SK-MEL-5 (cell line): ENCODE measurements at regions not wholly inside any gene's neighbourhood (a gene's known extent, or its start where the extent isn't known, plus 50 kb on each side); places are given as distances from the start of the nearest gene placed in this dataset.
"Not testable (repeated sequence)": the region's sequence is repeated elsewhere in the genome, so short reads cannot be mapped to it uniquely, and the experiment has no call there.

Source experiments
- DNase-seq: peaks from one replicate; pipeline ENCODE4 v3.0.0-alpha.2; 2016; ENCODE audit warnings: low read depth, low spot score
- in situ Hi-C: cut with HindIII; loops from 2 replicates; pipeline ENCODE4 v1.10.0; 2016; ENCODE audit warnings: low sequenced_read_pairs, high pct_unique_total_duplicates, low pct_unique_long_range_greater_than_20kb

DNA sequence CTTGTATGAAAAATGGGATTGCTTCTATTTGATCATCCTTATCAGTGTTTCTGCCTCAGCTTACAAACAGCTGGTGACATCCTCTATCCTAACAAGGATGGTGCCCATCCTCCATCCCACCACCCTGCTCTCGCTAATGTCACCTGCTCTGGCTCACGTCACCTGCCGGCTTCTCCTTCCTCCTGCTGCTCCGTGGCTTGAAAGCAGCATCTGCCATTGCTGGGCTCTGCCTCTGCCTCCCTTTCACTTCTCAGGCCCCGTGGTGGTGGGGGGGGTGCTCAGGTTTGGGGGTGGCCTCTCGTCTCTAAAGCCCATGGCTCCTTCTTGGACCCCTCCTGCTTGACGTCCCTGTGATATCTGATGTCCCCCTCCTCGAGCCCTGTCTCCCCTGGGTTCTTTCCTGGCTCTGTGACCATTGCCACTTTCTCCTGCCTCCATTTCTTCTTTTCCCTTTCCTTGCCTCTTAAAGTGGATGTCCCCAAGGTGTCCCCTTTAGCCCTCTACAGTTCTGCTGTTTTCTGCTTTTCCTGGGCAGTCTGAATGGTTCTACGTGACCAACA is 135.5 kb upstream of the ERRFI1 start:
- in situ Hi-C loops = no loop called here
- no peak for DNase-seq

DNA sequence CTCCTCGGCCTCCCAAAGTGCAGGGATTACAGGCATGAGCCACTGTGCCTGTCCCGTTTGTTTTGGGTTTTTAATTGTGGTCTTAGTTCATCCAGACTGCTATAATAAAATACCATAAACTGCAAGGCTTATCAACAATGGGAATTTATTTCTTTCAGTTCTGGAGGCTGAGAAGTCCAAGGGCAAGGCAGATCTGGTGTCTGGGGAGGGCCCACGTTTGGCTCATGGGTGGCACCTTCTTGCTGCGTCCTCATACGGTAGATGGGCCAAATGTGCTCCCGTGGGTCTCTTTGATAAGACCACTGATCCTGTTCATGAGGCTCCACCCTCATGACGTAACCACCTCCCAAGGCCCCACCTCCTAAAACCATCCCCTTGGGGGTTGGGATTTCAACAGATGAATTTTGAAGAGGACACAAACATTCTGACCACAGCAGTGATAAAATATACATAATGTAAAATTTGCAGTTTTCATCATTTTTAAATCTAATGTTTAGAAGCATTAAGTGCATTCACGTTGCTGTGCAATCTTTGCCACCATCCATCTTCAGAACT is 133.4 kb upstream of the ERRFI1 start:
- in situ Hi-C loops = no loop called here
- no peak for DNase-seq

DNA sequence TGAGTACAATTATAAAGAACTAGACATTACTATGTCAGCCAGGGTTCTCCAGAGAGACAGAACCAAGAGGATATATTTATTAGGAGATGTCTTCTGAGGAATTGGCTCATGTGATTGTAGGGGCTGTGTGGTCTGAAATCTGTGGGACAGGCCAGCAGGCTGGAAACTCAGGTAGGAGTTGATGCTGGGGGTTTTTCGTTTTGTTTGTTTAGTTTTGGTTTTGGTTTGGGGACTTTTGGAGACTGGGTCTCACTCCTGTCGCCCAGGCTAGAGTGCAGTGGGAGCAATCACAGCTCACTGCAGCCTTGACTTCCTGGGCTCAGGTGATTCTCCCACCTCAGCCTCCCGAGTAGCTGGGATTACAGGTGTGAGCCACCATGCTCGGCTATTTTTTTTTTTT is 132.9 kb upstream of the ERRFI1 start:
- in situ Hi-C loops = no loop called here
- DNase-seq = no peak

GRCh38 chr1:8157765-8158164 is 131.7 kb upstream of the ERRFI1 start:
- no peak for DNase-seq
- in situ Hi-C loops = no loop called here

DNA sequence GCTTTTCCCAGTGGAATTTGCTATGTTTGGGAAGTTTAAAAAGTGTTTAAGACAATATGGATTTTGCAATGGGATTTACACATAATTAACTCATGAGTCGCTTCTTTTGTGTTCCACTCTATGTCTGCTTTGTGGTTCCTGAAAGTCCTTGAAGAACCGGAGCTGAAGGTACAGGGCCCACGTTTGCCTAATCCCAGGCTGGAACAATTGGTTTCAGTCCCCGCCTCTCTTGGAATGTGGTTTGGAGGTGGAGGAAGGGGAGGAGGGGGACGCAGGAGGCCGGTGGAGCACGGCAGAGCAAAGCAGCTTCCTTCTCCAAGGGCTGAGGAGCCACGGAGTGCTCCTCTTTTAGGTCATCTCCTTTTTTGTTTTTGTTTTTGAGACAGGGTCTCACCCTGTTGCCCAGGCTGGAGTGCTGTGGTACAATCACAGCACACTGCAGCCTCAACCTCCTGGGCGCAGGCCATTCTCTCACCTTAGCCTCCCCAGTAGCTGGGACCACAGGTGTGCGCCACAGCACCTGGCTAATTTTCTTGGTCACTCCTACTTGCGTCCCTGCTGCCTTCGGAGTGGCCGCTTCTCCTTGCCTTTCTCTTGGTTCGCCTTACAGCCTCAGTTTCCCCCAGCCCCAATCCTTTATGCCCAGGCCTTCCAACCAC is 129.5 kb upstream of the ERRFI1 start:
- DNase-seq = no peak
- in situ Hi-C loops = no loop called here

DNA sequence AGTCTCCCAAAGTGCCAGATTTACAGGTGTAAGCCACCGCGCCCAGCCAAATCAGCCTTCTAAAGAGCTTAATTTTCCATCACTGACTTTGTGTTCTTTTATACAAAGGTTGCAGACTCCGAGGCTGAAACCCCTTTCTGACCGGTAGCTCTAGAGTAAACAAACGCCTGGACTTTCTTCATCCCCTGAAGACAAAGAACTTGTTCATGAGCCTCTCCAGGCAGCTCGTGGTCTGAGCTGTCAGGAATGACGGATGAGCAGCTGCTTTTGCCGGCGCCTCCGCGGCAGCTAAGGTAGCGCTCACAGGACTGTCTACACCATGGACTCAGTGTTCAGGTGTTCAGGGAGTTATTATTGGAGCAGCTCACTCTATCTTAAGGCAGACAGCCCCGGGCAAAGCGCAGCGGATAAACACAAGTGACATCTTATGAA is 128.5 kb upstream of the ERRFI1 start:
- DNase-seq = peak; percentile 94
- in situ Hi-C loops = no loop called here

DNA sequence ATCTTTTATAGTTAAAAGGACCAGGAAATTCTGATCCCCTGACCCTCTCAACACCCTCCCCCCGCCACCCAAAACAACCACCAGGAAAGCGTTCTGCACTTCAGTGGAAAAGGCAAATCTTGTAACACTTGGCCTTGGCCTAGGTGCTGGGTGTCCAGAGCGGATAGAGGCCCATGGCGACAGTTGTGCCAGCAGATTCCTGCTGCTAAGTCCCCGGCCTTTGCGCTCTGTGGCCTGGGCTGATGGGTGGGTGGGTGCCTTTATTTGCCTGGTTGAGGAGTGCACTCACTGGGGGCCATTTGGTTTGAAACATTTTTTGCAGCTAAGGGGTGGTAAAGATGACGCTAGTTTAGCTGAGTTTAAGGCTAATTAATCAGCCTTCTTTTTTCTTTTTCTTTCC is 127.9 kb upstream of the ERRFI1 start:
- in situ Hi-C loops = no loop called here
- no peak for DNase-seq

DNA sequence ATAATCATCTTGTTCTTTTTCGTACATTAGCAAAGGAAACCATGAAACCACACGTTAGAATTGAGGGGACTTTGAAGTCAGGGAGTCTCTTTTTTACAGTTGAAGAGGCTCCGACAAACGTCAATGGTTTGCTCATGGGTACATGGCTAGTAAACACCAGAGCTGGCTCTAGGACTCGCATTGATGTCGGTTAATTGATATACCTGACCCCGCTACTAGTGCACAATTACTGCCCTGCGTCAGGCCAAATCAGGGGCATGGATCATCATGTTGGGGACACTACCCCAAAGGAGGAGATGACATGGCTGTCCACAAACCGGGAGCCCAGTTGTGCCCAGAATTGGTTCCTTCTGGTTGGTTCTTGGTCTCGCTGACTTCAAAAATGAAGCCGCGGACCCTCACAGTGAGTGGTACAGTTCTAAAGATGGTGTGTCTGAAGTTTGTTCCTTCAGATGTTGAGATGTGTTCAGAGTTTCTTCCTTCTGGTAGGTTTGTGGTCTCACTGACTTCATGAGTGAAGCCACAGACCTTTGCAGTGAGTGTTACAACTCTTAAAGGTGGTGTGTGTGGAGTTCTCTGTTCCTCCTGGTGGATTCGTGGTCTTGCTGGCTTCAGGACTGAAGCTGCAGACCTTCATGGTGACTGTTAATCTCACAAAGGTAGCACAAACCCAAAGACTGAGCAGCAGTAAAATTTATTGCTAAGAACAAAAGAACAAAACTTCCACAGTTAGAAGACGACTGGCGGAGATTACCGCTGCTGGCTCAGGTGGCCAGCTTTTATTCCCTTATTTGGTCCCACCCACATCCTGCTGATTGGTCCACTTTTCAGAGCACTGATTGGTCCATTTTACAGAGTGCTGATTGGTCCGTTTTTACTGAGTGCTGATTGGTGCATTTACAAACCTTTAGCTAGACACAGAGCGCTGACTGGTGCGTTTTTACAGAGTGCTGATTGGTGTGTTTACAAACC is 126.9 kb upstream of the ERRFI1 start:
- no peak for DNase-seq
- in situ Hi-C loops = no loop called here

DNA sequence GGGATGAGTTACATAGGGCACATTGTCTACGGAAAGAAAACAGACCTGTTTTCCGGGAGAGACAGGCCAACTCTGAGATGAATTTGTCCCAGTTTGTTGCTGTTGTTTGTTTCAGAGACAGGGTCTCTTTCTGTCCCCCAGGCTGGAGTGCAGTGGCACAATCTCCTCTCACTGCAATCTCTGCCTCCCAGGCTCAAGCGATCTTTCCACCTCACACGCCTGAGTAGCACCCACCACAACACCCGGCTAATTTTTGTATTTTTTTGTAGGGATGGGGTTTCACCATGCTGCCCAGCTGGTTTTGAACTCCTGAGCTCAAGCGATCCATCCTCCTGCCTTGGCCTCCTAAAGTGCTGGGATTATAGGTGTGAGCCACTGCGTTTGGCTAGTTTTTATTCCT is 125.5 kb upstream of the ERRFI1 start:
- DNase-seq = no peak
- in situ Hi-C loops = no loop called here

- in situ Hi-C loops, DNase-seq: not testable (repeated sequence)
Observed at GRCh38 chr1:8149756-8150155, 123.6 kb upstream of the ERRFI1 start.

DNA sequence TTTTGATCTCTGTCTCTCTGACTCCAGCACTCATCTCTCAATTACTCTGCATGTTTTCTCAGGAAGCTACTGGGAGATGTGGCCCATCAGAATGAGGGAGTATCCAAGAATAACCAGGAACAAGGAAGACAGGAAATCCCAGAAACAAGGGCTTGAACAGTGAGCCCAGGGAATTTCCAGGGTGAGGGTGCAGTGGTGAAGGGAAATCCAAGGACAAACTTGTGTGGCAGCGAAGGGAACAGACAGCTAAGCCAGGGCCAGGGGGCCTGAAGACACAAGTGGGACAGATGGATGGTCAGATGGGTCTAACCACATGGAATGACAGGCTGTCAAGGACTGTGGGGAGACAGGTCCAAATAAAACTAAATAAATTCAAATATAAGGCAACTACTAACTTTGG is 121.8 kb upstream of the ERRFI1 start:
- no peak for DNase-seq
- in situ Hi-C loops = no loop called here

DNA sequence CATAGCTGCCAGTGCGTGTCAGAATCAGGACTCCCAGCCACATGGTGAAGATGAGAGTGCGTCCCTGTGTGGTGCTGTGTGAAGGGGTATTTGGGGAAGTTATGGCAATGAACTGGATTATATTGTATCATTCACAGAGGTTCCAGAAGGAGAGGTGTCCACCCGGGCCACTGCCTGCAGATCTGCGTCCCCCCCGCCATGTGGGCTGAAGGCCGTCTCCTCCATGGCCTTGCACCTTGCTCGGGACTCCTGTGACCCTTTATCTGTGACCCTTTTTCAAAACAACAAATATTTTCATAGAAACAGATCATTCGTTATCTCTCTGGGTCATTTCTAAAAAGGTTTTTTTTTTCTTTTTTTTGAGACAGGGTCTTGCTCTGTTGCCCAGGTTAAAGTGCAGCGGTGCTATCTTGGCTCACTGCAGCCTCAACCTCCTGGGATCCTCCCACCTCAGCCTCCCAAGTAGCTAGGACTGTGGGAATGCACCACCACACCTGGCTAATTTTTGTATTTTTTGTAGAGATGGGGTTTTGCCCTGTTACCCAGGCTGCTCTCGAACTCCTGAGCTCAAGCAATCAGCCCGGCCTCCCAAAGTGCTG is 120.2 kb upstream of the ERRFI1 start:
- in situ Hi-C loops = no loop called here
- no peak for DNase-seq

DNA sequence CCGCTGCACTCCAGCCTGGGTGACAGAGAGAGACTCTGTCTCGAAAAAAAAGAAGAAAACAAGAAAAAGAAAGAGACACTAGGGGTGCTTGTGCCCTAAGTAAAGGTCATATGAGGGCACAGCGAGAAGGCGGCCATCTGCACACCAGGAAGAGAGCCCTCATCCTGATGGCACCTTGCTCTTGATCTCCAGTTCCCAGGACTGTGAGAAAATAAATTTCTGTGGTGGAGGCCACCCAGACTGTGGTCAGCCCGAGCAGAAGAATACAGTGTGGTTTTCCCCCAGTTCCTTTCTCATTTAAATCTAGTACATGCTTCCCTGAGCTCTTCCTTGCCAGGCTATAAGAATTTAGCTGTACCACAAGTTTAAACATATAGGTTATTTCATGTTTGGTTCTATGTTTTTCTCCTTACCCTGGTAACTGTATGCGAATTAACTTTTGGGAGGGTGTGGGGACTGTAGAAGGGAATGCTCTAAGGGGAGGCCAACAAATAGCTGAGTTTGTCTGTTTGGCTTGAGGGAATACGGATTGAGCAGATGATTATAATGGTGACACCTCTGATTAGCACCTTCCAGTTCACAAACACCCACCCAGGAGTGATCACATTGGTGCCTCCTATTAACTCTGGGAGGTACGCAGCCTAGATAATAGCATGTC is 119.6 kb upstream of the ERRFI1 start:
- DNase-seq = no peak
- in situ Hi-C loops = no loop called here

- no peak for DNase-seq
- in situ Hi-C loops = no loop called here
Observed at GRCh38 chr1:8144323-8144722, 118.2 kb upstream of the ERRFI1 start.

GRCh38 chr1:8142955-8143629 is 117.0 kb upstream of the ERRFI1 start:
- in situ Hi-C loops = no loop called here
- no peak for DNase-seq

GRCh38 chr1:8139941-8140340 is 113.8 kb upstream of the ERRFI1 start:
- in situ Hi-C loops = no loop called here

GRCh38 chr1:8139383-8139782 is 113.3 kb upstream of the ERRFI1 start:
- DNase-seq = no peak
- in situ Hi-C loops = no loop called here

More at GRCh38 chr1:8139941-8140340, 113.8 kb upstream of the ERRFI1 start:
- no peak for DNase-seq
